Epithelial cell of proximal tubule (primary cell): ENCODE measurements at regions not wholly inside any gene's neighbourhood (a gene's known extent, or its start where the extent isn't known, plus 50 kb on each side); places are given as distances from the start of the nearest gene placed in this dataset.
"Not testable (repeated sequence)": the region's sequence is repeated elsewhere in the genome, so short reads cannot be mapped to it uniquely, and the experiment has no call there.

Source experiments
- DNase-seq: peaks from one replicate; pipeline ENCODE4 v3.0.0-alpha.2; 2011; ENCODE audit warnings: low read depth
- H3K4me3 ChIP-seq: 2 replicates; pipeline ENCODE4 v1.5.1; 2011; ENCODE audit warnings: low read depth, mild to moderate bottlenecking, low read length
- TF ChIP-seq, protein P1 (sequence below): conservative IDR thresholded peaks from 2 replicates; pipeline ENCODE4 v1.5.1; 2012; ENCODE audit warnings: low read depth, mild to moderate bottlenecking, low read length

DNA sequence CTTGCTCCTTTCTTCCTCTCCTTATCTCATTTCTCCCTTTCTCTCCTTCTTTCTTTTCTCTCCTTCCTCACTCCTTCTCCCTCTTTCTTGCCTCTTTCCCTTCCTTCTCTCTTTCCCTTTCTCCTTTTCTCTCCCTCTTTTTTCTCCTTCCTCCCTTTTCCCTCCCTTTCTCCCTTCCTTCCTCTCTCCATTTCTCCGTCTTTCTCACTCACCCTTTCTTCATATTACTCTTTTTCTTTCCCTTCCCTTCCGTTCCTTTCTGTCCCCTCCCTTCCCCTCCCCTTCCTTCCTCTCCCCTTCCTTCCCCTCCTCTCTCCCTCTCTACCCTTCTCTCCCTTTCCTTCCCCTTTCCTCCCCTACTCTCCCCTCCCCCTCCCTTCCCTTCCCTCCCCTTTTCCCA, 240.8 kb downstream of the HS3ST3B1 start:
- H3K4me3 ChIP-seq, result no peak overlapping the region
- no peak for DNase-seq
- TF ChIP-seq, protein P1, sequence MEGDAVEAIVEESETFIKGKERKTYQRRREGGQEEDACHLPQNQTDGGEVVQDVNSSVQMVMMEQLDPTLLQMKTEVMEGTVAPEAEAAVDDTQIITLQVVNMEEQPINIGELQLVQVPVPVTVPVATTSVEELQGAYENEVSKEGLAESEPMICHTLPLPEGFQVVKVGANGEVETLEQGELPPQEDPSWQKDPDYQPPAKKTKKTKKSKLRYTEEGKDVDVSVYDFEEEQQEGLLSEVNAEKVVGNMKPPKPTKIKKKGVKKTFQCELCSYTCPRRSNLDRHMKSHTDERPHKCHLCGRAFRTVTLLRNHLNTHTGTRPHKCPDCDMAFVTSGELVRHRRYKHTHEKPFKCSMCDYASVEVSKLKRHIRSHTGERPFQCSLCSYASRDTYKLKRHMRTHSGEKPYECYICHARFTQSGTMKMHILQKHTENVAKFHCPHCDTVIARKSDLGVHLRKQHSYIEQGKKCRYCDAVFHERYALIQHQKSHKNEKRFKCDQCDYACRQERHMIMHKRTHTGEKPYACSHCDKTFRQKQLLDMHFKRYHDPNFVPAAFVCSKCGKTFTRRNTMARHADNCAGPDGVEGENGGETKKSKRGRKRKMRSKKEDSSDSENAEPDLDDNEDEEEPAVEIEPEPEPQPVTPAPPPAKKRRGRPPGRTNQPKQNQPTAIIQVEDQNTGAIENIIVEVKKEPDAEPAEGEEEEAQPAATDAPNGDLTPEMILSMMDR, result no peak

DNA sequence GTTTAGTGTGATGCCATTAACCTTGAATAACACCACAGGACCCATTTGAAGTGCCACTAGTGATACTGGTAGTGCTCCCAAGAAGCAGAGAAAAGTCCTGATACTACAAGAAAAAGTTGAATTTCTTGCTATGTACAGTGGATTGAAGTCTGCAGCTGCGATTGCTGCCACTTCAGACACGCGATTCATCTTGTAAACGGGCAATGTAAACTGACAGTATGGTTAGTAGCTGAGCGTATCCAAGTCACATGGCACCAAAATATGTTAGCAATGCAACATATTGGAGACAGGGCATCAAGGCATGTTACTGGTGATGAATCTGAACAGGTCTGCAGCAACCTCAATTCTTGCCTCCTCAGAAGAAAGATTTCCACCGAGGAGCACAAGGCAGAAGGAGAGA, 238.9 kb downstream of the HS3ST3B1 start:
- TF ChIP-seq, protein P1, result no peak
- DNase-seq, result no peak
- H3K4me3 ChIP-seq, result no peak overlapping the region

DNA sequence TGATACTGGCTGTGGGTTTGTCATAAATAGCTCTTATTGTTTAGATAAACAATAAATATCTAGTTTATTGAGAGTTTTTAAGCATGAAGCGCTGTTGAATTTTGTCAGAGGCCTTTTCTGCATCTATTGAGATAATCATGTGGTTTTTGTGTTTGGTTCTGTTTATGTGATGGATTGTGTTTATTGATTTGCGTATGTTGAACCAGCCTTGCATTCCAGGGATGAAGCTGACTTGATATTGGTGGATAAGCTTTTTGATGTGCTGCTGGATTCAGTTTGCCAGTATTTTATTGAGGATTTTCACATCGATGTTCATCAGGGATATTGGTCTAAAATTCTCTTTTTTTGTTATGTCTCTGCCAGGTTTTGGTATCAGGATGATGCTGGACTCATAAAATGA, 231.4 kb downstream of the HS3ST3B1 start:
- not testable (repeated sequence) for H3K4me3 ChIP-seq, DNase-seq

DNA sequence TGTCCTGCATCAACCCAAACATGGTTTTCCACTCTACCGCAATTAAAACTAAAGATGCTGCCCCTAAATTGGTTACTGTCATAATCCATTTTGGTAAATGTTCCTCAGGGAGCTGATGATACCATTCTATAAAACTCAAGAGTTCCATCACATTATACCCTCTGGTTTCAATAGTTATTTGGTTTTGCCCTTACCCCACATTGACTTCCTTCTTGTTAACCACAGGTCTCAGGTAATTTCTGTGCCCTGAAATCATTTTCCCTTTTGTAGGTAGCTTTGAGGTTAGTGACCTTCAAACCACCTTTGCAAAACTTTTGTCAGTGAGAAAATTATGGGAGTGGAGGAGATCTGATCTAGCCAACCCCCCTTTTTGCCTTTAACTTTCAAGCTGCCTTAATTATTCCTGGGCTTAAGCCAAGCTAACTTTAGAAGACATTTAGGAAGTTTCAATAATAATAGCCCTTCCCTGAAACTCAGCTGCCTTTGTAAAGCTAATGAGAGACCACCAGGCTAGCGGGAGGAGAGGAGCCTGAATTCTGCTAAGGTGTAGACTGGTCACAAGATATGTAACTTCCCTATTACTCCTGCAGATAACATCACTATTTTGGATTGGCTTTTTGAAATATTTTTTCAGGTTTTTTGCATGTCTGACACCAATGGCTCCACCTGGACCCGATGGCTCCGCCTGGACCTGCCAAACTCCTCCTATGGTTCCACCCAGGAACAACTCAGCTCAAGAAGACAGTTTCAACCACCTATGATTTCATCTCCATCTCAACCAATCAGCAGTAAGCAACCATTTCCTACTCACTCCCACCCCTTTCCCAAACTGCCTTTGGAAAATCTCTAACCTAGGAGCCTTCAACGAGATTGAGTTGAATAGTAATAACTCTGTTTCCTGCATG, 224.9 kb downstream of the HS3ST3B1 start:
- no peak for DNase-seq
- TF ChIP-seq, protein P1, result no peak
- no peak overlapping the region for H3K4me3 ChIP-seq

DNA sequence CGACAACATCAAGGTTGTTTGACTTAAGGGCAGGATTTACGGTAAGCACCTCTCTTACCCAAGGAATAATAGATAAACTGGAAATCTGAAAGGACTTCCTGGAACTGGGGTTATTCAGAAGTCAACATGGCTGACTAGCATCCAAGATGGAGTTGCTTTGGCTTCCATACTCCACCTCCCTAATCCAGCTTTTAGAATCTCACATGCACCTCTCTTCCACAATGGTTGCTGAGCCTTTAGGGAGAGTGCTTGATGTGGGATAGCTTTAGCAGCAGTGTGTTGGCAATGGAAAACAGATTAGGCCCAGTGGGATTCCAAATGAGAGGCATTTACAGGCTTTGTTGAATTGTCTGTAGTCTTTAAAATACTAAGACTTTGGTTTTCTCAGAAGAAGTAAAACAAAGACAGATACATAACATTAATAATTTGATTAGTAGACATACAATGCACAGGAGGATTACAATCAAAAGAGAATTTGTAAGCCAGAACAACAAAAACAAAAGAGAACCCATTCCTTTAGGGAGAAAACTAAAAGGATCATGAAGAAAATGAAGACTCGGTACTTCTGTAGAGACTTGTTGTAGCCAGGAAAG, 222.0 kb downstream of the HS3ST3B1 start:
- no peak for DNase-seq
- no peak overlapping the region for H3K4me3 ChIP-seq
- TF ChIP-seq, protein P1, result no peak

DNA sequence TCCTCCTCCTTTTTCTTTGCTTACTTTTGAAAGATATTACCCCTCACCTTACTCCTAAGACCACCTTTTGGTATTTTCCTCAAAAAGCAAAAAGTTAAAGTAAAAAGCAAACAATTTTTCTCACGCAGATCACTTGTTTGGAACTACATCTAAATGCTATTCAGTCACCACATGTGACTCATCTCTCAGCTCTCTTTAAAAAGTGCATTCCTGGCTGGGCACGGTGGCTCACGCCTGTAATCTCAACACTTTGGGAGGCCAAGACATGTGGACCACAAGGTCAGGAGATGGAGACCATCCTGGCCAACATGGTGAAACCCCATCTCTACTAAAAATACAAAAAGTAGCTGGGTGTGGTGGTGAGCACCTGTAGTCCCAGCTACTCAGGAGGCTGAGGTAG, 218.0 kb downstream of the HS3ST3B1 start:
- not testable (repeated sequence) for H3K4me3 ChIP-seq, DNase-seq

DNA sequence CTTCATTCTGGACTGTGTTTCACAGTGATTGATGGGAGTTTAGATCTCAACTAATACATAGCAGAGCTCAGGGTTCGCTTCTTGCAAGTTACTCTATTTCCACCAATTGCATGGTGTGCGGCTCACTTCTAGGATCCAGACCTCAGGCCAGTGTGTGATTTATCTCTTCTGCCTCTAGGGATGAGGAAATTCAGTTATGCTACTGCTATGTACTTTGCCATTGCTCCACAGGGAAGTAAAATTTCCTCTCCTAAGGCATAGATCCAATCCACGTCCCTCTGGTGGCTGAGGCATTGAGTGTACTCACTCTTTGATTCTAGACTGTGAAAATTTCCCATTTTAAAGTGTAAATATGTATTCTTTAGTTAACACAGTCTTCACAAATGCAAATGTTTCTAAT, 214.1 kb downstream of the HS3ST3B1 start:
- H3K4me3 ChIP-seq, result no peak overlapping the region
- TF ChIP-seq, protein P1, result no peak
- DNase-seq, result no peak

DNA sequence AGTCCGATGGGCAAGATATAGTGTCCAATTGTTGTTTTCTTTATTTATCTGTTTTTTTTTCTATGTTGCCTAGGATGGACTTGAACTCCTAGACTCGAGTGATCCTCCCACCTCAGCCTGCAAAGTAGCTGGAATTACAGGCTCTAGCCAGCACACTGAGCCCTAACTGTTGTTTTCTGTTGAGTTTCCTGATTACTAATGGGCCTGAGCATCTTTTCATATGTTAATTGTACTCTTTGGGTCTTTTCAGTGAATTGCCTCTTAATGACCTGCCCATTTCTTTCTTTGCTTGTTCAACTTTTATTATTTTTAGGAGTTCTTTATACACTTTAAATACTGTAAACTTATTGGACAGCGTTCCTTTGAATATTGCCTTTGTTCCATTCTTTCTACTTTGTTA, 213.0 kb downstream of the HS3ST3B1 start:
- DNase-seq, result no peak
- no peak overlapping the region for H3K4me3 ChIP-seq
- TF ChIP-seq, protein P1, result no peak
